ENCODE measurements at regions not wholly inside any gene's neighbourhood (a gene's known extent, or its start where the extent isn't known, plus 50 kb on each side); places are given as distances from the start of the nearest gene placed in this dataset.

DNA sequence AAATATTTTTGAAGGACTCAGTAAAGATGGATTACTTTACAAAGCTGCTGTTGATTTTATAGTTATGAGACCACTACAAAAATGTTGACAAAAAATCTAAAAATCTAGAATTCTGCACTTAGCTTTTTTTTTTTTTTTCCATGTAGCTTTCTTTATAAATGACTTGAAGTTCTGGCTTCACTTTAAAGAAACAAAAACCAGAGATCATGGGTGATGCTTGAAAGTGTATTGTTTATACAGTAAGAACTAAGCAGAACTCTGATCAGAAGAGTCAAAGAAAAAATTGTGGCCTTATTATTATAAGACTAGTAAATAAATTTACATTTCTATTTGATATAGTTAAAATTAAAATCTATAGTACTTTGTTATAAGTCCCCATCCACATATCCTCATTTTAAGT is 301.7 kb downstream of the BLID start:
- ChIA-PET POLR2A (ENCODE audit: partially characterized antibody) (no interaction called here), CTCF (ENCODE audit: partially characterized antibody) (no interaction called here)
- Histone ChIP-seq H3K27me3 (ENCODE audit: insufficient read depth, low read length) (no peaks in the 10 kb centered on the region), H3K27ac (ENCODE audit: low read depth, low read length) (no peak overlapping the region), H3K4me1 (ENCODE audit: insufficient read depth, low read length) (no peaks in the 10 kb centered on the region), H3K4me3 (ENCODE audit: low read length in 2 of 2) (no peak overlapping the region), H3K36me3 (ENCODE audit: insufficient read depth, low read length) (no peaks in the 10 kb centered on the region), H3K9me3 (ENCODE audit: control insufficient read depth in 1 of 2, low read length in 2 of 2) (no peaks in the 10 kb centered on the region)
- H3K9me3 Mint-ChIP-seq = peaks cover 6 to 53% (median 30%) of the 10 kb centered on the region in 8 donors
- H3K36me3 Mint-ChIP-seq = no peaks in the 10 kb centered on the region
- no peak overlapping the region for H3K4me3 Mint-ChIP-seq
- H3K27me3 Mint-ChIP-seq = peaks cover 0 to 1% of the 10 kb centered on the region in 2 donors
- intact Hi-C loops (cut with micrococcal nuclease) = no loop called here
- H3K4me1 Mint-ChIP-seq = peaks cover 0 to 4% (median 0%) of the 10 kb centered on the region in 4 donors
- DNase-seq = no peak
- H3K27ac Mint-ChIP-seq = no peak overlapping the region

DNA sequence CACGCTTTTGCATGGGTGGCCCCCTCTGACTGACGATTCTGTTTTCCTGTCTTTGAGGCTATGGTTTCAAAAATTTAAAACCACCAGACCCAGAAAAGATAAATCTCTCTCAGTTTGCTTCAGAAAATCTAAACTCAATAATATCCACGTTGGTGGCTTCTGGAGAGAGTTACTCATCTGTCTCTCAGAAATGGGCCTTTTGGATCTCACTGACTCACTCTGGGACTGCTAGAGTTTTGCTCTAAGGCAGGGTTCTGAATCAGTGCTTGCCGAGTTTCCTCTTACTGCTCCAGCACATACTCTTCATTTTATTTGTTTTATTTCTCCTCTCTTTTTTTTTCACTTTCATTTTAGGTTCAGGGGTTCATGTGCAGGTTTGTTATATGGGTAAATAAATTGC is 305.7 kb downstream of the BLID start:
- DNase-seq = no peak
- POLR2A ChIA-PET (ENCODE audit: partially characterized antibody) = no interaction called here
- intact Hi-C loops (cut with micrococcal nuclease) = no loop called here

DNA sequence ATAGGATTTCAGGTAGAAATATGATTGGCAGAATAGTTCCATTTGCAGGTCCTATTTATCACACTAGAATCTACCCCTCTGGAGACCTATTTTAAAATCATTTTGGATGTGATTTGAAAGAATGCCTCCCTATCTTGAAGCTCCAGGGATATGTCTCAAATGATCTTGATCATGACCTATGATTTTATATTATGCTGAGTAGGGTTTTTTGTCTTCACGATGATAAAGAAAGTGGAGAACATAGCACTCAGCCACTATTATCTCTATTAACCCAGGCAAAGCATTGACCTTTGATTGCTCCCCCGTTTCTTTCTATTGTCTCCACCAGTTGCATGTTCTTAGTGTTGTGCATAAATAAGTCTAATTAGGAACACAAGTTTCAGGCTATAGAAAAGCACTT is 307.9 kb downstream of the BLID start:
- Histone ChIP-seq H3K27ac (ENCODE audit: low read depth, low read length) (no peak overlapping the region), H3K9me3 (ENCODE audit: control insufficient read depth in 1 of 2, low read length in 2 of 2) (no peaks in the 10 kb centered on the region), H3K27me3 (ENCODE audit: insufficient read depth, low read length) (no peaks in the 10 kb centered on the region), H3K36me3 (ENCODE audit: insufficient read depth, low read length) (no peaks in the 10 kb centered on the region), H3K4me3 (ENCODE audit: low read length in 2 of 2) (no peak overlapping the region), H3K4me1 (ENCODE audit: insufficient read depth, low read length) (no peaks in the 10 kb centered on the region)
- Mint-ChIP-seq H3K4me1 (peaks cover 0 to 4% (median 0%) of the 10 kb centered on the region in 4 donors), H3K9me3 (peaks cover 6 to 30% (median 17%) of the 10 kb centered on the region in 8 donors), H3K27ac (no peak overlapping the region), H3K36me3 (no peaks in the 10 kb centered on the region), H3K27me3 (peaks cover 0 to 1% of the 10 kb centered on the region in 2 donors), H3K4me3 (no peak overlapping the region)
- ChIA-PET CTCF (ENCODE audit: partially characterized antibody) (no interaction called here), POLR2A (ENCODE audit: partially characterized antibody) (no interaction called here)
- intact Hi-C loops (cut with micrococcal nuclease) = no loop called here
- DNase-seq = no peak

More for the DNA sequence above, 305.7 kb downstream of the BLID start:
- Histone ChIP-seq H3K9me3 (ENCODE audit: control insufficient read depth in 1 of 2, low read length in 2 of 2) (no peaks in the 10 kb centered on the region), H3K4me3 (ENCODE audit: low read length in 2 of 2) (no peak overlapping the region), H3K4me1 (ENCODE audit: insufficient read depth, low read length) (no peaks in the 10 kb centered on the region), H3K36me3 (ENCODE audit: insufficient read depth, low read length) (no peaks in the 10 kb centered on the region), H3K27ac (ENCODE audit: low read depth, low read length) (no peak overlapping the region), H3K27me3 (ENCODE audit: insufficient read depth, low read length) (no peaks in the 10 kb centered on the region)
- CTCF ChIA-PET (ENCODE audit: partially characterized antibody) = no interaction called here
- H3K4me3 Mint-ChIP-seq = no peak overlapping the region
- no peak overlapping the region for H3K27ac Mint-ChIP-seq
- peaks cover 0 to 4% (median 0%) of the 10 kb centered on the region in 4 donors for H3K4me1 Mint-ChIP-seq
- H3K27me3 Mint-ChIP-seq = peaks cover 0 to 1% of the 10 kb centered on the region in 2 donors
- no peaks in the 10 kb centered on the region for H3K36me3 Mint-ChIP-seq
- peaks cover 6 to 36% (median 26%) of the 10 kb centered on the region in 8 donors for H3K9me3 Mint-ChIP-seq

DNA sequence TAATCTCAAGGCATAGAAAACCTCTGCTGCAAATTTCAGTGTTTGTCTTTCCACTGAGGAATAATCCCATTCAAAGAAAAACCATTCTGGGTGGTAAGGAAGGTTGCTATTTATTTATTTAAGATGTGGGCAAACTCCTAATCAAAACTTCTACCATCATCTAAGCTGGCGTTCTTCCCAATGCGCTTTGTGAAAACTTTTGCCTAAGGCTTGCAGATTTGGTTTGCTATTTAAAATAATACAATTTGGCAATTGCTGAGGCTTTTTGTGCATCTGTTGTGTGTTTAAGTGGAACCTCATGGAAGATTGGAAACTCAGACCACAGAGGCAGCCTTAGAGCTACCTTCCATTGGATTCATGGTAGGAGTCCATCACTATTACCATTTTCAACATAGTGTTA is 309.0 kb downstream of the BLID start:
- no peaks in the 10 kb centered on the region for H3K9me3 ChIP-seq (ENCODE audit: control insufficient read depth in 1 of 2, low read length in 2 of 2)
- intact Hi-C loops (cut with micrococcal nuclease) = no loop called here
- Mint-ChIP-seq H3K27me3 (peaks cover 0 to 1% of the 10 kb centered on the region in 2 donors), H3K4me1 (peaks cover 0 to 4% (median 0%) of the 10 kb centered on the region in 4 donors), H3K4me3 (no peak overlapping the region), H3K36me3 (no peaks in the 10 kb centered on the region), H3K9me3 (peaks cover 2 to 21% (median 8%) of the 10 kb centered on the region in 8 donors), H3K27ac (no peak overlapping the region)
- POLR2A ChIA-PET (ENCODE audit: partially characterized antibody) = no interaction called here
- H3K36me3 ChIP-seq (ENCODE audit: insufficient read depth, low read length) = no peaks in the 10 kb centered on the region
- DNase-seq = no peak
- CTCF ChIA-PET (ENCODE audit: partially characterized antibody) = no interaction called here
- no peak overlapping the region for H3K27ac ChIP-seq (ENCODE audit: low read depth, low read length)
- no peaks in the 10 kb centered on the region for H3K4me1 ChIP-seq (ENCODE audit: insufficient read depth, low read length)
- H3K27me3 ChIP-seq (ENCODE audit: insufficient read depth, low read length) = no peaks in the 10 kb centered on the region
- no peak overlapping the region for H3K4me3 ChIP-seq (ENCODE audit: low read length in 2 of 2)

DNA sequence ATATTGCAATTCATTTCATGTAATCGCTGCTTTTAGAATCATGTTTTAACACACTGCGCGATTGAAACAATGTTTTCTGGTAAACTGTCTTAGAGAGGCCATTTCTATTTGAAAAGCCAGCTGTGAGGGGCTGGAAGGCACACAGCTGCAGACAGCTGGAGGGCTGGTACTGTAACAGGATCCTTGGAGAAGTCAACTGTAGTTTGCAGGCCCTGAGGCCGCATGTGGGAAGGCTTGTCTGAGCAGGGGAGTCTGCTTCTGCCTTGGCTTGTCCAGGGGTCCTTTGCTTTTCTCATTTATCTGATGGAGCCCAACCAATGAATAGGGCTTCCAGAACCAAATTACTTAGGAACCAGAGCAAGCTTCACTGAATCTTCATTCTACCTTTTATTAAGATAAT is 313.5 kb downstream of the BLID start:
- Histone ChIP-seq H3K36me3 (ENCODE audit: insufficient read depth, low read length) (no peaks in the 10 kb centered on the region), H3K27ac (ENCODE audit: low read depth, low read length) (no peak overlapping the region), H3K4me1 (ENCODE audit: insufficient read depth, low read length) (no peaks in the 10 kb centered on the region), H3K27me3 (ENCODE audit: insufficient read depth, low read length) (no peaks in the 10 kb centered on the region), H3K9me3 (ENCODE audit: control insufficient read depth in 1 of 2, low read length in 2 of 2) (no peaks in the 10 kb centered on the region), H3K4me3 (ENCODE audit: low read length in 2 of 2) (no peak overlapping the region)
- Mint-ChIP-seq H3K36me3 (no peaks in the 10 kb centered on the region), H3K4me3 (no peak overlapping the region), H3K27ac (no peak overlapping the region), H3K27me3 (no peaks in the 10 kb centered on the region), H3K9me3 (peaks cover 0 to 26% (median 6%) of the 10 kb centered on the region in 8 donors), H3K4me1 (no peaks in the 10 kb centered on the region)
- ChIA-PET CTCF (ENCODE audit: partially characterized antibody) (no interaction called here), POLR2A (ENCODE audit: partially characterized antibody) (no interaction called here)
- intact Hi-C loops (cut with micrococcal nuclease) = no loop called here
- DNase-seq = no peak

DNA sequence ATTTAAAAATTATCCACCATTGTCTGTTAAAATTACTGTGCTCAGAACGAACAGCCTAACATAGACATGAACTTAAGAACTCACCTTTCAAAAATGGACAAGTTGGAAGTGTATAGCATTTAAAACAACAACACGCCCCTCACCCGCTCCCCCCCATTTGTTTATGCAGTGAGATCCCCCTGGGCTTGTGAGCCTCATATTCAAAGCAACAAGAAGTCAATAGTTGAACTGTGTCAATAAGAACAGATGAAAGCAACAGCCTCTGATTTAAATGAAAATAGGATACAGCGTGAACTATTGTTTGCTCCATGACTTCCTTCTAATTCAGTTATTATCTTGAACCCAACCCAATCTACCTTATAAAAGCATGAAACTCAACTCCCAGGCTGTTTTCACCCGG is 314.2 kb downstream of the BLID start:
- Histone ChIP-seq H3K4me1 (ENCODE audit: insufficient read depth, low read length) (no peaks in the 10 kb centered on the region), H3K27ac (ENCODE audit: low read depth, low read length) (no peak overlapping the region), H3K27me3 (ENCODE audit: insufficient read depth, low read length) (no peaks in the 10 kb centered on the region), H3K9me3 (ENCODE audit: control insufficient read depth in 1 of 2, low read length in 2 of 2) (no peaks in the 10 kb centered on the region), H3K4me3 (ENCODE audit: low read length in 2 of 2) (no peak overlapping the region), H3K36me3 (ENCODE audit: insufficient read depth, low read length) (no peaks in the 10 kb centered on the region)
- intact Hi-C loops (cut with micrococcal nuclease) = no loop called here
- Mint-ChIP-seq H3K36me3 (no peaks in the 10 kb centered on the region), H3K9me3 (peaks cover 0 to 28% (median 6%) of the 10 kb centered on the region in 8 donors), H3K27ac (no peak overlapping the region), H3K4me3 (no peak overlapping the region), H3K4me1 (no peaks in the 10 kb centered on the region), H3K27me3 (no peaks in the 10 kb centered on the region)
- no peak for DNase-seq
- CTCF ChIA-PET (ENCODE audit: partially characterized antibody) = no interaction called here
- POLR2A ChIA-PET (ENCODE audit: partially characterized antibody) = no interaction called here

DNA sequence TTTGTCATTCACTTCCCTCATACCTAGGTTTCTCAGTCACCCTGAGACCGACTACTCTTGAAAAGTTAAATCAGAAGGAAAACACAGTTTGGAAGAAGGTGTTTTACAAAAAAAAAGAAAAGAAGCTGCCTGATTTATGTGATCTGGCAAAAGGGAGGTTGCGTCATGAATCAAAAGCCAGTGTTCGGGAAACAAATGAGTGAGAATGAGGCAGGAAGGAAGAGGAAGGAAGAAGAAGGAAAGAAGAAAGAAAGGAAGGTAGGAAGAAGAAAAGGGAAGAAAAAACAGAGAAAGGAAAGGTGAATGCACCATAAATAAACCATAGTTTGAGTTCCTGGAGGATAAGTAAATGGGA is 314.6 kb downstream of the BLID start:
- CTCF ChIA-PET (ENCODE audit: partially characterized antibody) = no interaction called here
- H3K27ac Mint-ChIP-seq = no peak overlapping the region

DNA sequence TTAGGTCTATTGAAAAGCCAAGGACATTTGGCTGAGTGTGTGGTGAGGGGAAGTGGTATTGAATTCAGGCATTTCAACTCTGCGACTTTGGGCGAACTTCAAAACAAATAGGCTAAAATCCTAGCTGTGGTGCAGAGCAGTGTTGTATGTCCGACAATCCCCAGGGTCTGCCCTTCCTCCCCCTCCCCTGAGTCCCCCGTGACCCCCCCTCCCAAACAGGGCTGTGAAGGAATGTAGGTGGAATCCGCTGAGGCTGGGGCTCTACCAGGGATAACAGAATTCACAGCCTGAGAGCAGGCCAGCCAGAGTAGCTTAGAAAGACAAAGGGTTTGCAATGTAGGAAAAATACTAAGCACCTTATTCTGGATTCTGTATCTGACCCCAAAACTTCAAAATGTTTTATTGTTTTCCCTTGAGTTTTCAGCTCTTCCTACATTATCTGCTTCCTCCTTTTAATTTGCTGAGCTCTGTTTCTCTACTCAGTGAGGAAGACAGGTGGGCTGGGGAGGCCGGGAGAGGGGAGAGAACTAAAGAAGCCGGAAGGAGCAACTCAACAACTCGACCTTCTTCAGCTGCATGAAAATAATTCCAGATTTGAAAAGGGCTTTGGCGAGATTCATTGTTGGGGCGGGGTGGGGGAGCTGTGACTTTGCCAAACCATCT is 315.2 kb downstream of the BLID start:
- Mint-ChIP-seq H3K27me3 (no peaks in the 10 kb centered on the region), H3K36me3 (no peaks in the 10 kb centered on the region), H3K9me3 (peaks cover 0 to 28% (median 6%) of the 10 kb centered on the region in 8 donors), H3K27ac (no peak overlapping the region), H3K4me3 (no peak overlapping the region), H3K4me1 (no peaks in the 10 kb centered on the region)
- Histone ChIP-seq H3K27ac (ENCODE audit: low read depth, low read length) (no peak overlapping the region), H3K36me3 (ENCODE audit: insufficient read depth, low read length) (no peaks in the 10 kb centered on the region), H3K27me3 (ENCODE audit: insufficient read depth, low read length) (no peaks in the 10 kb centered on the region), H3K4me1 (ENCODE audit: insufficient read depth, low read length) (no peaks in the 10 kb centered on the region), H3K9me3 (ENCODE audit: control insufficient read depth in 1 of 2, low read length in 2 of 2) (no peaks in the 10 kb centered on the region), H3K4me3 (ENCODE audit: low read length in 2 of 2) (no peak overlapping the region)
- DNase-seq = no peak
- ChIA-PET CTCF (ENCODE audit: partially characterized antibody) (no interaction called here), POLR2A (ENCODE audit: partially characterized antibody) (no interaction called here)
- intact Hi-C loops (cut with micrococcal nuclease) = no loop called here

More for the DNA sequence above, 314.6 kb downstream of the BLID start:
- Histone ChIP-seq H3K27ac (ENCODE audit: low read depth, low read length) (no peak overlapping the region), H3K36me3 (ENCODE audit: insufficient read depth, low read length) (no peaks in the 10 kb centered on the region), H3K9me3 (ENCODE audit: control insufficient read depth in 1 of 2, low read length in 2 of 2) (no peaks in the 10 kb centered on the region), H3K27me3 (ENCODE audit: insufficient read depth, low read length) (no peaks in the 10 kb centered on the region), H3K4me1 (ENCODE audit: insufficient read depth, low read length) (no peaks in the 10 kb centered on the region), H3K4me3 (ENCODE audit: low read length in 2 of 2) (no peak overlapping the region)
- H3K4me1 Mint-ChIP-seq = no peaks in the 10 kb centered on the region
- POLR2A ChIA-PET (ENCODE audit: partially characterized antibody) = no interaction called here
- intact Hi-C loops (cut with micrococcal nuclease) = no loop called here
- no peaks in the 10 kb centered on the region for H3K36me3 Mint-ChIP-seq
- no peaks in the 10 kb centered on the region for H3K27me3 Mint-ChIP-seq
- H3K9me3 Mint-ChIP-seq = peaks cover 0 to 28% (median 6%) of the 10 kb centered on the region in 8 donors
- H3K4me3 Mint-ChIP-seq = no peak overlapping the region
- DNase-seq = no peak
